Body of pancreas (tissue), 4 donors: ENCODE measurements at regions not wholly inside any gene's neighbourhood (a gene's known extent, or its start where the extent isn't known, plus 50 kb on each side); places are given as distances from the start of the nearest gene placed in this dataset.

ENCODE experiments used
- CTCF ChIP-seq, 7 experiments: fragments of 450-650 bp in 4 of 7; fragments of 200-600 bp in 3 of 7; sonication (generic) in 3 of 7; IDR thresholded peaks; one replicate each; pipeline ENCODE4 v1.5.1; 2016 to 2019; ENCODE audit warnings: antibody characterized with exemption in 7 of 7
- POLR2A ChIP-seq, 3 donors: fragments of 450-650 bp; IDR thresholded peaks; one replicate each; pipeline ENCODE4 v1.6.1; 2016; ENCODE audit warnings: antibody characterized with exemption in 3 of 3, mild to moderate bottlenecking in 2 of 3

GRCh38 chr2:52658598-52658997 lies 1109.0 kb upstream of the CHAC2 start:
- TF ChIP-seq POLR2A (IDR thresholded peaks at IDR 0.05) (no peak), CTCF (IDR thresholded peaks at IDR 0.05) (no peak)
